ENCODE measurements at regions not wholly inside any gene's neighbourhood (a gene's known extent, or its start where the extent isn't known, plus 50 kb on each side); places are given as distances from the start of the nearest gene placed in this dataset.

- TF ChIP-seq CTCF (IDR thresholded peaks at IDR 0.05): no peak
- TF ChIP-seq POLR2A (IDR thresholded peaks at IDR 0.05): no peak
Measured at GRCh38 chr11:26011474-26011873, 320.5 kb upstream of the ANO3 start.
